Activated CD8-positive, alpha-beta T cell treated with anti-CD3 and anti-CD28 coated beads, Interleukin-2, amount 10 ng/mL, durations not matched to agents 7 days and 5 days (primary cell): ENCODE measurements at regions not wholly inside any gene's neighbourhood (a gene's known extent, or its start where the extent isn't known, plus 50 kb on each side); places are given as distances from the start of the nearest gene placed in this dataset.

ENCODE experiments used
- ATAC-seq: fragments of 150-1000 bp; cut with Tn5 transposase; one replicate; pipeline ENCODE4 v1.10.0; 2021; ENCODE audit warnings: moderate library complexity
- CTCF ChIA-PET: fragments of 350-600 bp; sonication (Branson Sonifier 250); formaldehyde crosslinking; loops from one replicate; lab custom pipeline; 2021; ENCODE audit warnings: antibody characterized with exemption; lab: Charles Lee
- POLR2A ChIA-PET: fragments of 350-600 bp; sonication (Branson Sonifier 250); formaldehyde crosslinking; loops from one replicate; lab custom pipeline; 2021; ENCODE audit warnings: antibody characterized with exemption; lab: Charles Lee
- DNase-seq: peaks from one replicate; pipeline ENCODE4 v3.0.0-alpha.2; 2020
- H3K27ac Mint-ChIP-seq: one replicate; pipeline ENCODE4 v1.8.0; 2021; ENCODE audit warnings: mild to moderate bottlenecking, mixed read lengths
- H3K27me3 Mint-ChIP-seq: one replicate; pipeline ENCODE4 v1.8.0; 2021; ENCODE audit warnings: low read depth, mixed read lengths
- H3K36me3 Mint-ChIP-seq: one replicate; pipeline ENCODE4 v1.8.0; 2021; ENCODE audit warnings: low read depth, mixed read lengths
- H3K4me1 Mint-ChIP-seq: one replicate; pipeline ENCODE4 v1.8.0; 2021; ENCODE audit warnings: low read depth, mixed read lengths
- H3K4me3 Mint-ChIP-seq: one replicate; pipeline ENCODE4 v1.8.0; 2021; ENCODE audit warnings: mild to moderate bottlenecking, mixed read lengths
- H3K9me3 Mint-ChIP-seq: one replicate; pipeline ENCODE4 v1.8.0; 2022; ENCODE audit warnings: mixed read lengths; ENCODE audit not compliant: insufficient read depth

- no peak for DNase-seq
- Mint-ChIP-seq H3K4me1 (peaks cover 4% of the 10 kb centered on the region), H3K27ac (no peak overlapping the region), H3K36me3 (no peaks in the 10 kb centered on the region), H3K27me3 (peaks cover 24% of the 10 kb centered on the region), H3K9me3 (no peaks in the 10 kb centered on the region), H3K4me3 (no peak overlapping the region)
- ChIA-PET POLR2A (no interaction called here), CTCF (interaction anchor here (1.2 to 3.7 kb wide), 3 partner anchors 199 to 406 kb away, joined by 3 to 20 read pairs (median 3); no protein-coding TSS in a partner anchor)
- ATAC-seq, result no peak
Observed at GRCh38 chr2:191756761-191757160, 78.8 kb downstream of the NABP1 start.

GRCh38 chr2:191757208-191757607, 79.3 kb downstream of the NABP1 start:
- DNase-seq, result no peak
- Mint-ChIP-seq H3K9me3 (no peaks in the 10 kb centered on the region), H3K4me1 (peaks cover 4% of the 10 kb centered on the region), H3K4me3 (no peak overlapping the region), H3K27ac (no peak overlapping the region), H3K36me3 (no peaks in the 10 kb centered on the region), H3K27me3 (peaks cover 22% of the 10 kb centered on the region)
- POLR2A ChIA-PET, result no interaction called here
- CTCF ChIA-PET, result interaction anchor here (1.2 to 3.7 kb wide), 5 partner anchors 11 to 405 kb away, joined by 3 to 20 read pairs (median 5); no protein-coding TSS in a partner anchor
- no peak for ATAC-seq

GRCh38 chr2:191758518-191759507, 80.9 kb downstream of the NABP1 start:
- Mint-ChIP-seq H3K27ac (no peak overlapping the region), H3K4me3 (no peak overlapping the region), H3K36me3 (no peaks in the 10 kb centered on the region), H3K27me3 (peaks cover 16% of the 10 kb centered on the region), H3K9me3 (no peaks in the 10 kb centered on the region), H3K4me1 (peaks cover 4% of the 10 kb centered on the region)
- ATAC-seq, result peak; percentile 97
- peak; percentile 64 for DNase-seq
- CTCF ChIA-PET, result interaction anchor here (0.8 to 3.7 kb wide), 13 partner anchors 10 to 404 kb away, joined by 3 to 20 read pairs (median 5); no protein-coding TSS in a partner anchor
- POLR2A ChIA-PET, result no interaction called here

GRCh38 chr2:191759680-191760079, 81.7 kb downstream of the NABP1 start:
- Mint-ChIP-seq H3K9me3 (no peaks in the 10 kb centered on the region), H3K27me3 (peaks cover 16% of the 10 kb centered on the region), H3K4me3 (no peak overlapping the region), H3K27ac (no peak overlapping the region), H3K36me3 (no peaks in the 10 kb centered on the region), H3K4me1 (peaks cover 4% of the 10 kb centered on the region)
- DNase-seq (no peak), ATAC-seq (no peak)
- ChIA-PET POLR2A (no interaction called here), CTCF (interaction anchor here (1.5 to 3.7 kb wide), 7 partner anchors 11 to 403 kb away, joined by 4 to 20 read pairs (median 6); no protein-coding TSS in a partner anchor)

GRCh38 chr2:191760655-191761262, 82.8 kb downstream of the NABP1 start:
- ChIA-PET POLR2A (no interaction called here), CTCF (interaction anchor here (1.3 to 2.2 kb wide), 2 partner anchors 69 to 402 kb away, joined by 4 to 6 read pairs; no protein-coding TSS in a partner anchor)
- ATAC-seq (no peak), DNase-seq (no peak)
- no peak overlapping the region for H3K27ac Mint-ChIP-seq
- H3K36me3 Mint-ChIP-seq, result no peaks in the 10 kb centered on the region
- no peaks in the 10 kb centered on the region for H3K9me3 Mint-ChIP-seq
- H3K4me1 Mint-ChIP-seq, result peaks cover 4% of the 10 kb centered on the region
- peaks cover 16% of the 10 kb centered on the region for H3K27me3 Mint-ChIP-seq
- H3K4me3 Mint-ChIP-seq, result no peak overlapping the region

- no peak for ATAC-seq
- POLR2A ChIA-PET, result no interaction called here
- Mint-ChIP-seq H3K27ac (no peak overlapping the region), H3K4me1 (no peaks in the 10 kb centered on the region), H3K4me3 (no peak overlapping the region), H3K9me3 (no peaks in the 10 kb centered on the region), H3K27me3 (peaks cover 7% of the 10 kb centered on the region), H3K36me3 (no peaks in the 10 kb centered on the region)
- DNase-seq, result no peak
- CTCF ChIA-PET, result no interaction called here
Observed at GRCh38 chr2:191773136-191773535, 73.8 kb downstream of the CAVIN2 start.

GRCh38 chr2:191777351-191777750, 69.5 kb downstream of the CAVIN2 start:
- peaks cover 2% of the 10 kb centered on the region for H3K27me3 Mint-ChIP-seq
- DNase-seq, result no peak
- H3K36me3 Mint-ChIP-seq, result no peaks in the 10 kb centered on the region
- POLR2A ChIA-PET, result no interaction called here
- ATAC-seq, result no peak
- H3K27ac Mint-ChIP-seq, result no peak overlapping the region
- no peak overlapping the region for H3K4me3 Mint-ChIP-seq
- H3K9me3 Mint-ChIP-seq, result no peaks in the 10 kb centered on the region
- CTCF ChIA-PET, result no interaction called here
- no peaks in the 10 kb centered on the region for H3K4me1 Mint-ChIP-seq

- ChIA-PET POLR2A (no interaction called here), CTCF (no interaction called here)
- no peaks in the 10 kb centered on the region for H3K9me3 Mint-ChIP-seq
- peaks cover 2% of the 10 kb centered on the region for H3K27me3 Mint-ChIP-seq
- H3K36me3 Mint-ChIP-seq, result no peaks in the 10 kb centered on the region
- no peak overlapping the region for H3K27ac Mint-ChIP-seq
- DNase-seq (no peak), ATAC-seq (no peak)
- no peak overlapping the region for H3K4me3 Mint-ChIP-seq
- H3K4me1 Mint-ChIP-seq, result no peaks in the 10 kb centered on the region
Observed at GRCh38 chr2:191778041-191778440, 68.8 kb downstream of the CAVIN2 start.

- no peak overlapping the region for H3K4me3 Mint-ChIP-seq
- ATAC-seq, result no peak
- H3K27ac Mint-ChIP-seq, result no peak overlapping the region
- H3K4me1 Mint-ChIP-seq, result peaks cover 12% of the 10 kb centered on the region
- POLR2A ChIA-PET, result no interaction called here
- no peaks in the 10 kb centered on the region for H3K9me3 Mint-ChIP-seq
- no peaks in the 10 kb centered on the region for H3K36me3 Mint-ChIP-seq
- CTCF ChIA-PET, result interaction anchor here (0.6 kb wide), 1 partner anchor 11 kb away, joined by 3 read pairs; no protein-coding TSS in a partner anchor
- H3K27me3 Mint-ChIP-seq, result peaks cover 16% of the 10 kb centered on the region
- DNase-seq, result no peak
Observed at GRCh38 chr2:191782351-191782750, 64.5 kb downstream of the CAVIN2 start.

- no peak overlapping the region for H3K27ac Mint-ChIP-seq
- POLR2A ChIA-PET, result no interaction called here
- H3K4me1 Mint-ChIP-seq, result peaks cover 12% of the 10 kb centered on the region
Observed at GRCh38 chr2:191783416-191783815, 63.5 kb downstream of the CAVIN2 start.

More at GRCh38 chr2:191783416-191783815, 63.5 kb downstream of the CAVIN2 start:
- H3K4me3 Mint-ChIP-seq, result no peak overlapping the region
- peaks cover 21% of the 10 kb centered on the region for H3K27me3 Mint-ChIP-seq
- H3K9me3 Mint-ChIP-seq, result no peaks in the 10 kb centered on the region
- DNase-seq, result no peak
- no peak for ATAC-seq
- CTCF ChIA-PET, result no interaction called here
- no peaks in the 10 kb centered on the region for H3K36me3 Mint-ChIP-seq
